Brain microvascular endothelial cell (primary cell): ENCODE measurements at regions not wholly inside any gene's neighbourhood (a gene's known extent, or its start where the extent isn't known, plus 50 kb on each side); places are given as distances from the start of the nearest gene placed in this dataset.
"Not testable (repeated sequence)": the region's sequence is repeated elsewhere in the genome, so short reads cannot be mapped to it uniquely, and the experiment has no call there.

Experiments used
- DNase-seq: peaks from one replicate; pipeline ENCODE4 v3.0.0-alpha.2; 2020
- H3K27ac ChIP-seq: fragments of 250-450 bp; sonication (Bioruptor Pico); 2 replicates; pipeline ENCODE4 v1.5.1; 2020; ENCODE audit warnings: mild to moderate bottlenecking, moderate library complexity
- H3K27me3 ChIP-seq: fragments of 250-450 bp; sonication (Bioruptor Pico); replicated peaks from 2 replicates; pipeline ENCODE4 v1.5.1; 2020; ENCODE audit warnings: mild to moderate bottlenecking
- H3K36me3 ChIP-seq: fragments of 250-450 bp; sonication (Bioruptor Pico); replicated peaks from 2 replicates; pipeline ENCODE4 v1.5.1; 2020; ENCODE audit warnings: mild to moderate bottlenecking
- H3K4me3 ChIP-seq: 2 replicates; pipeline ENCODE4 v1.5.1; 2011; ENCODE audit warnings: low read depth, mild to moderate bottlenecking, control low read depth, low read length, moderate library complexity
- in situ Hi-C: cut with HindIII; loops from 2 replicates; pipeline ENCODE4 v1.10.0; 2017; ENCODE audit warnings: low sequenced_read_pairs, low pct_ligation_motif_present
- TF ChIP-seq, protein P1 (sequence below): IDR thresholded peaks from 2 replicates; pipeline ENCODE4 v1.5.1; 2011; ENCODE audit warnings: low read depth, mild to moderate bottlenecking, moderate library complexity, low read length, control low read depth, inconsistent platforms; ENCODE audit errors: missing control alignments

GRCh38 chr3:51610708-51611107, 60.3 kb upstream of the TEX264 start:
- H3K4me3 ChIP-seq = no peak overlapping the region
- TF ChIP-seq, protein P1, sequence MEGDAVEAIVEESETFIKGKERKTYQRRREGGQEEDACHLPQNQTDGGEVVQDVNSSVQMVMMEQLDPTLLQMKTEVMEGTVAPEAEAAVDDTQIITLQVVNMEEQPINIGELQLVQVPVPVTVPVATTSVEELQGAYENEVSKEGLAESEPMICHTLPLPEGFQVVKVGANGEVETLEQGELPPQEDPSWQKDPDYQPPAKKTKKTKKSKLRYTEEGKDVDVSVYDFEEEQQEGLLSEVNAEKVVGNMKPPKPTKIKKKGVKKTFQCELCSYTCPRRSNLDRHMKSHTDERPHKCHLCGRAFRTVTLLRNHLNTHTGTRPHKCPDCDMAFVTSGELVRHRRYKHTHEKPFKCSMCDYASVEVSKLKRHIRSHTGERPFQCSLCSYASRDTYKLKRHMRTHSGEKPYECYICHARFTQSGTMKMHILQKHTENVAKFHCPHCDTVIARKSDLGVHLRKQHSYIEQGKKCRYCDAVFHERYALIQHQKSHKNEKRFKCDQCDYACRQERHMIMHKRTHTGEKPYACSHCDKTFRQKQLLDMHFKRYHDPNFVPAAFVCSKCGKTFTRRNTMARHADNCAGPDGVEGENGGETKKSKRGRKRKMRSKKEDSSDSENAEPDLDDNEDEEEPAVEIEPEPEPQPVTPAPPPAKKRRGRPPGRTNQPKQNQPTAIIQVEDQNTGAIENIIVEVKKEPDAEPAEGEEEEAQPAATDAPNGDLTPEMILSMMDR = no peak
- in situ Hi-C loops = no loop called here
- H3K27ac ChIP-seq = no peak overlapping the region
- DNase-seq = no peak
- no peaks in the 10 kb centered on the region for H3K36me3 ChIP-seq
- H3K27me3 ChIP-seq = no peaks in the 10 kb centered on the region

DNA sequence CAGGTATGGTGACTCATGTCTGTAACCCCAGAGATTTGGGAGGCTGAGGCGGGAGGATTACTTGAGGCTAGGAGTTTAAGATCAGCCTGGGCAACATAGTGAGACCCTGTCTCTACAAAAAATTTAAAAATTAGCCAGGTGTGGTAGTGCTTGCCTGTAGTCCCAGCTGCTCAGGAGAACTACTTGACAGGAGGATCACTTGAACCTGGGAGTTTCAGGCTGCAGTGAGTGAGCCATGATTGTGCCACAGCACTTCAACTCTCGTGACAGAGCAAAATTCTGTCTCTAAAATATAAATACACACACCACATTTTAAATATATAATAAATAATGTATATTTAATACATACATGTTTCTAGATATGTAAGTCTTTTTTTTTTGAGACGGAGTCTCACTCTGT, 53.5 kb upstream of the TEX264 start:
- Histone ChIP-seq H3K4me3 (no peak overlapping the region), H3K36me3 (no peaks in the 10 kb centered on the region), H3K27ac (no peak overlapping the region), H3K27me3 (no peaks in the 10 kb centered on the region)
- TF ChIP-seq, protein P1 = no peak
- in situ Hi-C loops = no loop called here
- no peak for DNase-seq

- H3K27ac ChIP-seq, H3K4me3 ChIP-seq, in situ Hi-C loops, H3K36me3 ChIP-seq, H3K27me3 ChIP-seq, DNase-seq: not testable (repeated sequence)
Observed at GRCh38 chr3:51618038-51618437, 53.0 kb upstream of the TEX264 start.

DNA sequence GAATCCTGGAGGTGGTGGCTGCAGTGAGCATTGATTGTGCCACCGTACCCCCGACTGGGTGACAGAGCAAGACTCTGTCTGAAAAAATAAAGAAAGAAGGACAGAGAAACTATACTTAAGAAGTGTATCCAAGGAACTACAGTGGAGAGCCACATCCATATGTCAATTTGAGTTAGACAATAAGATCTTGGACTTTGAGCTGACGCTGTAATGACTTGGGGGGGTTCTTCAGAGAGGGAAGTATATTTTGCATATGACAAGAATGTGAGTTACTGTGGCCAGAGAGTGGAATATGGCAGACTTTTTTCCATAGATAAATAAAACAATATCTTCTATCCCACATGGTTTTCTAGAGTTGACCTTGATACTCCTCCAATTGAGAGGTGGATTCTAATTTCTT, 52.6 kb upstream of the TEX264 start:
- no peaks in the 10 kb centered on the region for H3K36me3 ChIP-seq
- no peak overlapping the region for H3K4me3 ChIP-seq
- no peak overlapping the region for H3K27ac ChIP-seq
- DNase-seq = no peak
- in situ Hi-C loops = no loop called here
- TF ChIP-seq, protein P1 = no peak
- H3K27me3 ChIP-seq = no peaks in the 10 kb centered on the region

GRCh38 chr3:51619983-51620382, 51.1 kb upstream of the TEX264 start:
- in situ Hi-C loops = no loop called here
- DNase-seq = no peak

DNA sequence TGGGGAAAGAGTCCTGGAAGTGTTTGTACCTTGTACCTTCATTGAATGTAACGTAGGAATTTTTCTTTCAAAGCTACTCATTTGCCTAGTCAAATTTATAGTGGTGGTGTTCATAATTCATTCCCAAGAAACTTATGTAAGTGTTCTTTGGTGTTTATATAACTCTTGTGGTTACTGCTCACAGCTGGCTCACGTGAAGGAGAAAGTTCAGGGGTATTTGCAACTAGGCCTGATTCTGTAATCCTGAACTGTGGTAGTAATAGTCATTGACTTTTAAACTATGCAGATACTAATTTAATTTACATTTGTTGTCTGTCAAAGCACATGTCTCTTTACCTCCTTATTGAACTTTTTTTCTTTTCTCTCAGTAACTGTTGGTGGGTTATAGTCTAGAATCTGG, 50.5 kb upstream of the TEX264 start:
- DNase-seq = peak; percentile 16
- Histone ChIP-seq H3K4me3 (no peak overlapping the region), H3K27me3 (no peaks in the 10 kb centered on the region), H3K36me3 (no peaks in the 10 kb centered on the region), H3K27ac (no peak overlapping the region)
- in situ Hi-C loops = no loop called here
- TF ChIP-seq, protein P1 = no peak

More at GRCh38 chr3:51619983-51620382, 51.1 kb upstream of the TEX264 start:
- TF ChIP-seq, protein P1 = no peak
- no peaks in the 10 kb centered on the region for H3K36me3 ChIP-seq
- no peaks in the 10 kb centered on the region for H3K27me3 ChIP-seq
- no peak overlapping the region for H3K4me3 ChIP-seq
- no peak overlapping the region for H3K27ac ChIP-seq
